Colon (tissue), 2 donors: ENCODE measurements at regions not wholly inside any gene's neighbourhood (a gene's known extent, or its start where the extent isn't known, plus 50 kb on each side); places are given as distances from the start of the nearest gene placed in this dataset.

Experiments used
- FAIRE-seq: peaks from 2 replicates; lab custom pipeline; 2012; peaks lifted over from hg19 to GRCh38; lab: Jason Lieb, UNC
- donor health status: control.
- donor health status: control.

DNA sequence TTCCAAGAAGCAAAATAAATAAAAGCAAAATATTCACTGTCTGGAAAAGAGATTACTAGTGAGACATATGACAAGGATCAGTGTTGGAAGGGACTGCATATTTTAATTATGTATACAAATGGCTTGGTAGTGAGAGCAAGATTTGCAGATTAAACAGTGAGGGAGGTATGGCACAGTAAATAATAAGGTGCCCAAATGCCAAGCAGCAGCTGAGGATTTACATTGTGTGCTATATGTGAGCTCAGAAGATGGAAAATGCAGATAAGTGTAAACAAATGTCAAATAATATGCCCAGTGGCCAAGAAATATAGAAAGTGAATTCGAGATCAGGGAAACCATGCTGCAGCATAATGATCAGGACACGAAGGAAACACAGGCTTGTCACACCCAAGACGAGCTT lies 173.8 kb upstream of the NRSN1 start:
- no peak for FAIRE-seq

- no peak for FAIRE-seq
These were observed 172.0 kb upstream of the NRSN1 start for GRCh38 chr6:23953976-23954375.

DNA sequence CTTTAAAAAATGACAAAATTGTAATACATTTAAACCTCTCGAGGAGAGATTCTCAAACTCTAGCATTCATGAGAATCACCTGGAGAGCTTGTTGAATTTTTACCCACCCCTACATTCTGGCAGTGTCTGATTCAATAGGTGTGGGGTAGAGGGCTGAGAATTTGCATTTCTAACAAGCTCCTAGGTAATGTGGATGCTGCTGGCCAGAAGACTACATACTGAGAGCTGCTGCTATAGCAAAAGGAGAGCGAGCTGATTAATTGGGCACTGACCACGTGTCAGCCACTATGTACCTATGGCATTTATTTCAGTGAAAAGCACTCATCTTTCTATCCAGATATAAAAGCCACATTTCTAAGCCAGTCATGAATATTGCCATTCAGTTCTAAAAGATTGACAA lies 169.0 kb upstream of the NRSN1 start:
- no peak for FAIRE-seq

- no peak for FAIRE-seq
These were observed 161.2 kb upstream of the NRSN1 start for GRCh38 chr6:23964865-23965264.

DNA sequence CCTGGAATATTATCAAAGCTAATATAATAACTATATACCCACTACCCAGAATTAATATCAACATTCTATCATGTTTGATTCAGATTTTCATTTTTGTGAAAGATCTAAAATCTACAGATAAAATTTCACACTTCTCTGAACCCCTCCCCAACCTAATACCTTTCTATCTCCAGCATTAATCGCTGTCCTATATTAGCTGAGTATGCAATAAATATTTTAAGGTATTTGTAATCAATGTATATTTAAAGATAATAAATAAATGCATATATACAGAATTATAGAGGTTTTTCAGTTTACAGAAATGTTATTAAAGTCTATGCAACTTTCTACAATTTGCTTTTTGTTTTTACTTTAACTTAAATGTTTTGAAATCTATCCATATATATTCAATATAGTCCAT lies 156.7 kb upstream of the NRSN1 start:
- FAIRE-seq: no peak

GRCh38 chr6:23977706-23978105 lies 148.3 kb upstream of the NRSN1 start:
- FAIRE-seq: no peak

GRCh38 chr6:23980965-23981364 lies 145.1 kb upstream of the NRSN1 start:
- no peak for FAIRE-seq

- FAIRE-seq: no peak
These were observed 144.1 kb upstream of the NRSN1 start for GRCh38 chr6:23981923-23982322.

DNA sequence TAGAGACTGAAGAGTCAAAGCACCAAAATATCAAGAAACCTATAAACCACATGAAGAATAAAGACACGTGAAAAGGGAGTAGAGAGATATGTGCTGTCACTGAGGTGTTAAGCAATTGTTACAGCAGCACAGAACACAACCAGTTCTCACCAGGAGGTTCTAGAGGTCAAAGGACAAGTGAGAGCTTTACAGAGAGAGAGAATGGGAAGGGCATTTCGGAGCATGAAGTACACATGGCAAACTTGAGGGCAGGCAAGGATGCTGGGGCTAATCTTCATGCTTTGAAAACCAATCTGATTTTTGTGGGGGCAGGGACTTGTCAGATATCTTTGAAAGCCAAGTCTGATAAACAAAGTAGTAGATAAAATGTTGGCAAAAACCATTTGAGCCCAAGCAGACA lies 142.3 kb upstream of the NRSN1 start:
- FAIRE-seq: no peak

- FAIRE-seq: no peak
These were observed 141.0 kb upstream of the NRSN1 start for GRCh38 chr6:23985015-23985414.

GRCh38 chr6:23989885-23990533 lies 136.0 kb upstream of the NRSN1 start:
- FAIRE-seq: no peak

DNA sequence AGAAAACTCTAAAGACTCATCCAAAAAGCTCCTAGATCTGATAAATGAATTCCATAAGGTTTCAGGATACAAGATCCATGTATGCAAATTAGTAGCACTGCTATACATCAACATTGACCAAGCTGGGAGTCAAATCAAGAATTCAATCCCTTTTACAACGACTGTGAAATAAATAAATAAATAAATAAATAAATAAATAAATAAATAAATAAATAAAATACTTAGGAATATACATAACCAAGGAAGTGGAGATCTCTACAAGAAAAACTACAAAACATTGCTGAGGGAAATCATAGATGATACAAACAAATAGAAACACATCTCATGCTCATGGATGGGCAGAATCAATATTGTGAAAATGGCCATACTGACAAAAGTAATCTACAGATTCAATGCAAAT lies 132.0 kb upstream of the NRSN1 start:
- FAIRE-seq: no peak

DNA sequence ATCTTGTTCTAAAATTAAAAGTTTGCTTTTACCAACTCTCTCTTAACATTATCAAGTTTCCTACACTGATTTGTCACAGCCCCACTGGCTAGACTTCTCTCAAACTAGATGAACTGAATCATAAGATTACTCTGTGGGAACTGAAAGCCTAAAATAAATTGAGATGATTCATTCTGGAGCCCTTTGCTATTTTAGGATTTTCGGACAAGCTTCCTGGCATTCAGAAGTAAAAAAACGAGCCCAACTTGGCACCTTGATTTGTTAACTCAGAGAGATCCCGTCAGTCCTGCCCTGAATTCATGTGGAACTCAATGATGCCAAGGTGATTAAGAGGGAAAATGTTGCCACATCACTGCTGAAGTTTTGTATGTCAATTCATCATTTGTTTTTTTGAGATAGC lies 122.0 kb upstream of the NRSN1 start:
- FAIRE-seq: no peak

DNA sequence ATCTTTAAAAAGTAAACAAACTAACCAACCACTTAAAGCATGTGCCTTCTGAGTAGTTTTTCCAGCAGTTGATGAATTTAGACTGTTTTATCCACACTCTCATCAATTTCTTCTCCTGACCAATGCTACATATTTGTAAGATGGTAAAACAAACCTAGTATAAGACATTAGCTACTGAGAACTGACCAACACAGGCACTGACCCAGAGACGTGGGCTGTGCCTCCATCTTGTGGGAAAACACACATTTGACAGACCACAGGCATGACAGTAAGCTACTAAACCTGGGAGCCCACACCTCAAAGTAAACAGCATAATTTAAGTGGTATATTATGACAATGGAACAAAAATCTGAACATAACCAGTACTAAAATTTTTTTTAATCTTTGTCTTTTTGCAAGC lies 121.4 kb upstream of the NRSN1 start:
- FAIRE-seq: no peak

DNA sequence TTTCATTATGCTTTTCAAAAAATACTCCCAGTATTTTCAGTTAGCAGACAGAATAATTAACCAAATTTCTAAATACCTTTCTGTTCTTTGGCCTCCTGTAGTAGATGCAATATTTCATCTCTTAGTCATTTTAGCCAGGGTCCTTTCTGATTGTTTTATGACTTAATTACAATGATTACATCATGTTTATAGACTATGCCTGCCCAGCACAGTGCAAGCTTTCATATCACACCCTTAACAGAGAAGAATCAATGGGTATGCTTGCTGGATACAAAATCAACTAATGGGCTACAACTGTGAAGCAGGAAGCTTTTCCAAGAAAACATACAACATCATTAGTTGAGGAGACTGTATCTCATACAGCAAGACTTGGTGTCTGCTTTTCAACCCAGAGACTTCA lies 119.8 kb upstream of the NRSN1 start:
- peak; percentile 10 for FAIRE-seq

GRCh38 chr6:24009319-24009718 lies 116.7 kb upstream of the NRSN1 start:
- no peak for FAIRE-seq

- FAIRE-seq: no peak
These were observed 115.9 kb upstream of the NRSN1 start for GRCh38 chr6:24010133-24010532.

DNA sequence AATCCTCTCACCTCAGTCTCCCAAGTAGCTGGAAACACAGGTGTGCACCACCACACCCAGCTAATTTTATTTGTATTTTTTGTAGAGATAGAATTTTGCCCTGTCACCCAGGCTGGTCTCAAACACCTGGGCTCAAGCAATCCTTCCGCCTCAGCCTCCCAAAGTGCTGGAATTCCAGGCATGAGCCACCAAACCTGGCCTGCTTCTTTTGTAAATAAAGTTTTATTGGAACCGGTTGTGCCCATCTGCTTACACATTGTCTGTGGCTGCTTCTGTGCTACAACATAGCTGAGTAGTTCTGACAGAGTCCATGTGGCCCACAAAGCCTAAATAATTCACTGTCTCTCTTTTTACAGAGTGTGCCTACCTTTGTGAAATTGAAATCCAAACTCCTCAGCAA lies 109.7 kb upstream of the NRSN1 start:
- FAIRE-seq: no peak

DNA sequence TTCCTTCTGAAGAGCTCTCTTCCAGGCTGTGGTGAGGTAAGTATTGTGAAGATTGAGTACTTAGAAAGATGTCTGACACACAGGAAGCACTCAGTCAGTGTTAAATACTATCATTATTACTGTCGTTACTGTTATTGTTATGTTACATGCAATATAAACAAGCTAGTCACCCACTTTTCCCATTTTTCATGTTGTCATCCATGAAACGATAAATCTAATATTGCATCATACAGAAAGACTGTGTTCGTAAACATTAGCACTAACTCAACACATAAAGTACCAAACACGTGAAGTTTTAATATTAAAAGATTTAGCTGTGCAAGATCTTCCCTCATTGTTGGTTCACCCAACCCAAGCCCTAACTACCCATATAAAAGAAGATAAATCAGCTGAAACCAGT lies 109.2 kb upstream of the NRSN1 start:
- FAIRE-seq: no peak

DNA sequence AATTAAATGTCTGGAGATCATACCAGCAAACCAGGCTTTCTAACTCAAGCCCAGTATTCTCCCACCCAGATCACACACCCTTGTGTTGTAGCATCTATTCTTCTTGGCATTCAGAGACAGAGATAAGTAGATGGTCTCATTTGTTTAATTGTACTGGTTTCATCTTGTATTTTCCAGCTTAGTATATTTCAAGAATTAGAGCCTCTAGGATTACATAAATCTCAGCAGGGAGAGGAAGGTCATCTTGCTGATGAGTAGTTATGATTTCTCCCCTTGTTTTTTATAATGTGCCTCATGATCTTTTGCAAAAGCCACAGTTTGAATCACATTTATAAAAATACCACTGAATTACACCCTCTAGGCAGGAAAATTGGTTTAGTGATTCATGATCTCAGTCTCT lies 106.6 kb upstream of the NRSN1 start:
- FAIRE-seq: no peak

DNA sequence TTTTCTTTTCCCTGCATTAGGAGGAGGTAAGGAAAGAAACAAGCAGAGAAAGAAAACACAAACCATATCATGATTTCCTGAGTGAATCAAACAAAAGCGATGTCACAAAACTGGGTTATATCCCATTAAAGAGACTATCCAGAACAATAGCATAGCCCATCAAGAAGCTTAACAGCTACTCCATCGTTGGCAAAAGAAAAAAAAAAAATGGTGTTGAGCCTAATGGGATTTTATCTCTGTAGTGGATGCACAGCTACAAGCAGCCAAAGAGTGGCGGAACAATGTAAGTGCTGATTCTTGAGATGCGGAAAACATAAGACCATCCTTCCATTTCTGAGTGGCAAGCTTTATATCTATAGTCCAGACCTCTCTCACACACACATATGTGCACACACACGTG lies 106.2 kb upstream of the NRSN1 start:
- no peak for FAIRE-seq

- FAIRE-seq: no peak
These were observed 100.0 kb upstream of the NRSN1 start for GRCh38 chr6:24026050-24026449.

- no peak for FAIRE-seq
These were observed 94.5 kb upstream of the NRSN1 start for GRCh38 chr6:24031496-24031895.

GRCh38 chr6:24032896-24033688 lies 92.9 kb upstream of the NRSN1 start:
- no peak for FAIRE-seq
